ENCODE measurements at regions not wholly inside any gene's neighbourhood (a gene's known extent, or its start where the extent isn't known, plus 50 kb on each side); places are given as distances from the start of the nearest gene placed in this dataset.

DNA sequence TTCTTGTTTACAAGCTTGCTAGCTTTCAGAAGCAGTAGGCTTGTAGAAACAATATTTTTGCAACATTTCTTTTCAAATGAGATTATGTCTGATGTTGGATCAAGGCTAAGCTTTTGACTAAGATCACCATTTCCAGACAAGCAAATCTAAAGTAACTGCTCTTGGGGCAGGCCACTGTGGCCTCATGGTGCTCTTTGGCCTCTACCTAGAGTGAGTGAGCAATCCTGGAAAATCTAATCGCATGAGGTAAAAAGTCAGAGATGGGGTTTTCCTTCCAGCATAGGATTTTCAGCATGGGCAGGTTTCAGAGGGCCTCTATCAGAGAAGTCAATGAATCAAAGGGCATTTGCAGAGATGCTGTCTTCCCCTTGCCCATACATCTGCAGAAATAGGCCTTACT lies 331.9 kb downstream of the OMA1 start:
- H3K9me3 ChIP-seq (ENCODE audit: control insufficient read depth, insufficient read depth, low read depth, low read length): no peaks in the 10 kb centered on the region
- H3K27me3 ChIP-seq (ENCODE audit: control insufficient read depth, insufficient read depth, low read length): no peaks in the 10 kb centered on the region
- H3K36me3 ChIP-seq (ENCODE audit: control insufficient read depth, insufficient read depth, low read length): no peaks in the 10 kb centered on the region
- no peak for DNase-seq (ENCODE audit: low read depth in 2 of 2)
- H2AFZ ChIP-seq (ENCODE audit: low read length): no peak overlapping the region
- no peak overlapping the region for H3K4me2 ChIP-seq (ENCODE audit: extremely low read depth, insufficient read depth, low read length)
- no peaks in the 10 kb centered on the region for H3K79me2 ChIP-seq (ENCODE audit: control insufficient read depth, insufficient read depth, low read length)
- H3K27ac ChIP-seq (ENCODE audit: insufficient read depth, low read length): no peak overlapping the region
- no peaks in the 10 kb centered on the region for H3K4me1 ChIP-seq (ENCODE audit: control insufficient read depth, extremely low read depth, insufficient read depth, low read length)
- H3K4me3 ChIP-seq (replicated peaks in 1 of 4; ENCODE audit: control extremely low read depth in 1 of 4, insufficient read depth in 1 of 4, low read depth in 3 of 4, low read length in 4 of 4): no peak overlapping the region
- no peaks in the 10 kb centered on the region for H4K20me1 ChIP-seq (ENCODE audit: control insufficient read depth, extremely low read depth, insufficient read depth, low read length)
- TF ChIP-seq, protein P1, sequence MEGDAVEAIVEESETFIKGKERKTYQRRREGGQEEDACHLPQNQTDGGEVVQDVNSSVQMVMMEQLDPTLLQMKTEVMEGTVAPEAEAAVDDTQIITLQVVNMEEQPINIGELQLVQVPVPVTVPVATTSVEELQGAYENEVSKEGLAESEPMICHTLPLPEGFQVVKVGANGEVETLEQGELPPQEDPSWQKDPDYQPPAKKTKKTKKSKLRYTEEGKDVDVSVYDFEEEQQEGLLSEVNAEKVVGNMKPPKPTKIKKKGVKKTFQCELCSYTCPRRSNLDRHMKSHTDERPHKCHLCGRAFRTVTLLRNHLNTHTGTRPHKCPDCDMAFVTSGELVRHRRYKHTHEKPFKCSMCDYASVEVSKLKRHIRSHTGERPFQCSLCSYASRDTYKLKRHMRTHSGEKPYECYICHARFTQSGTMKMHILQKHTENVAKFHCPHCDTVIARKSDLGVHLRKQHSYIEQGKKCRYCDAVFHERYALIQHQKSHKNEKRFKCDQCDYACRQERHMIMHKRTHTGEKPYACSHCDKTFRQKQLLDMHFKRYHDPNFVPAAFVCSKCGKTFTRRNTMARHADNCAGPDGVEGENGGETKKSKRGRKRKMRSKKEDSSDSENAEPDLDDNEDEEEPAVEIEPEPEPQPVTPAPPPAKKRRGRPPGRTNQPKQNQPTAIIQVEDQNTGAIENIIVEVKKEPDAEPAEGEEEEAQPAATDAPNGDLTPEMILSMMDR (conservative IDR thresholded peaks at IDR 0.05 in 1 of 2, IDR thresholded peaks at IDR 0.05 in 1 of 2; ENCODE audit: low read depth in 1 of 2, low read length in 2 of 2): no peak
- no peak for TF ChIP-seq EZH2 (IDR thresholded peaks at IDR 0.05; ENCODE audit: low read length, missing control alignments)
- no peak overlapping the region for H3K9ac ChIP-seq (ENCODE audit: insufficient read depth, low read length)

DNA sequence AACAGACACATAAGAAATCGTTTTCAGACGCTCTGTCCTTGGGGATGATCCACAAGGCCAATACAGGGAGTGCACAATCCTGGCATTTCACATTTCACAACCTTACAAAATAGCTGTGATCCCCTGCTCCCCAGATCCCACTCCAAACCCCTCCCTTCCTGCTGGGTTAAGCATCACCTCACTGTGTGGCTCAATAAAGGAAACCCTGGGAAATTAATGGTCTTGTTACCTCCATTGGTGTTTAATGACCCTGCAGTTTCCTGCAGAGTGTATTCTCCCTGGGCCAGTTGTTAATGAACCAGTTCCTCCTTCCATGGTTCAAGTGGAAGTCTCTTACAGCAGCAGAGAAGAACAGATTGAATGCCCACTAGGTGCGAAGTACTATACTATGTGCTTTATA lies 334.7 kb downstream of the OMA1 start:
- no peak overlapping the region for H3K4me3 ChIP-seq (replicated peaks in 1 of 4; ENCODE audit: control extremely low read depth in 1 of 4, insufficient read depth in 1 of 4, low read depth in 3 of 4, low read length in 4 of 4)
- no peak overlapping the region for H3K4me2 ChIP-seq (ENCODE audit: extremely low read depth, insufficient read depth, low read length)
- DNase-seq (ENCODE audit: low read depth in 2 of 2): no peak
- no peak overlapping the region for H3K9ac ChIP-seq (ENCODE audit: insufficient read depth, low read length)
- H3K4me1 ChIP-seq (ENCODE audit: control insufficient read depth, extremely low read depth, insufficient read depth, low read length): no peaks in the 10 kb centered on the region
- no peaks in the 10 kb centered on the region for H3K79me2 ChIP-seq (ENCODE audit: control insufficient read depth, insufficient read depth, low read length)
- no peak for TF ChIP-seq EZH2 (IDR thresholded peaks at IDR 0.05; ENCODE audit: low read length, missing control alignments)
- H2AFZ ChIP-seq (ENCODE audit: low read length): no peak overlapping the region
- no peaks in the 10 kb centered on the region for H3K9me3 ChIP-seq (ENCODE audit: control insufficient read depth, insufficient read depth, low read depth, low read length)
- no peaks in the 10 kb centered on the region for H3K36me3 ChIP-seq (ENCODE audit: control insufficient read depth, insufficient read depth, low read length)
- H4K20me1 ChIP-seq (ENCODE audit: control insufficient read depth, extremely low read depth, insufficient read depth, low read length): no peaks in the 10 kb centered on the region
- H3K27me3 ChIP-seq (ENCODE audit: control insufficient read depth, insufficient read depth, low read length): no peaks in the 10 kb centered on the region
- H3K27ac ChIP-seq (ENCODE audit: insufficient read depth, low read length): no peak overlapping the region

DNA sequence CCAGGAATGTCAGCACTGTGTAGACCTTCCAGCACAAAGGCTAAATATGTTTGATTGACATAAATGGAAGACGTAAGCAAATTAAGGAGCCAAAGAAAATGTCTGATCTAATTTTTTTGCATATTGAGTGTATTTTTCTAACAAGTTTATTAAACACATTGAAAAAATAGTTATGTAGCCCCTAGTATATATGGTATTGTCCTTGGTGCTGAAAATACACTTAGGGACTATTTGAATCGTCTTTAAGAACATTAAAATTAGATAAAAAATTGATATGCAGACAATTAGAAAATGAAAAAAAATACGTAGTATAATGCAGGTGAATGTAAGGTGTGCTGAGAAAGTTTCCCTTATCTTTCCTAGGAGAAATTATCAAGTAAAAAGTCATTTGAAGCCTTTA lies 337.0 kb downstream of the OMA1 start:
- Histone ChIP-seq H3K9me3 (ENCODE audit: control insufficient read depth, insufficient read depth, low read depth, low read length) (no peaks in the 10 kb centered on the region), H3K4me1 (ENCODE audit: control insufficient read depth, extremely low read depth, insufficient read depth, low read length) (no peaks in the 10 kb centered on the region), H3K4me2 (ENCODE audit: extremely low read depth, insufficient read depth, low read length) (no peak overlapping the region), H3K9ac (ENCODE audit: insufficient read depth, low read length) (no peak overlapping the region), H3K27me3 (ENCODE audit: control insufficient read depth, insufficient read depth, low read length) (no peaks in the 10 kb centered on the region), H3K36me3 (ENCODE audit: control insufficient read depth, insufficient read depth, low read length) (no peaks in the 10 kb centered on the region), H2AFZ (ENCODE audit: low read length) (no peak overlapping the region), H3K27ac (ENCODE audit: insufficient read depth, low read length) (no peak overlapping the region), H3K4me3 (replicated peaks in 1 of 4; ENCODE audit: control extremely low read depth in 1 of 4, insufficient read depth in 1 of 4, low read depth in 3 of 4, low read length in 4 of 4) (no peak overlapping the region), H4K20me1 (ENCODE audit: control insufficient read depth, extremely low read depth, insufficient read depth, low read length) (no peaks in the 10 kb centered on the region), H3K79me2 (ENCODE audit: control insufficient read depth, insufficient read depth, low read length) (no peaks in the 10 kb centered on the region)
- no peak for TF ChIP-seq EZH2 (IDR thresholded peaks at IDR 0.05; ENCODE audit: low read length, missing control alignments)
- TF ChIP-seq, protein P1 (conservative IDR thresholded peaks at IDR 0.05 in 1 of 2, IDR thresholded peaks at IDR 0.05 in 1 of 2; ENCODE audit: low read depth in 1 of 2, low read length in 2 of 2): no peak
- DNase-seq (ENCODE audit: low read depth in 2 of 2): no peak
